Amygdala (tissue), 56 donors: ENCODE measurements at regions not wholly inside any gene's neighbourhood (a gene's known extent, or its start where the extent isn't known, plus 50 kb on each side); places are given as distances from the start of the nearest gene placed in this dataset.

Source experiments
- DNase-seq, 56 donors: peaks; one replicate each; lab custom pipeline; 2025; lab: John Stamatoyannopoulos, UW

- DNase-seq: no peak
Measured at GRCh38 chr1:181412746-181413145, 70.6 kb upstream of the CACNA1E start.

- DNase-seq: no peak
Measured at GRCh38 chr1:181413195-181413815, 70.0 kb upstream of the CACNA1E start.

- DNase-seq: no peak
Measured at GRCh38 chr1:181413836-181414235, 69.5 kb upstream of the CACNA1E start.

- DNase-seq: no peak
Measured at GRCh38 chr1:181416268-181416860, 67.0 kb upstream of the CACNA1E start.

- no peak for DNase-seq
Measured at GRCh38 chr1:181417915-181418314, 65.4 kb upstream of the CACNA1E start.

GRCh38 chr1:181423301-181423918, 59.9 kb upstream of the CACNA1E start:
- peak in 38 of 56 donors; percentile 1 to 74 (median 33) for DNase-seq

- peak in 51 of 56 donors; percentile 6 to 92 (median 50) for DNase-seq
Measured at GRCh38 chr1:181424786-181425403, 58.4 kb upstream of the CACNA1E start.

- DNase-seq: no peak
Measured at GRCh38 chr1:181425566-181425965, 57.8 kb upstream of the CACNA1E start.

- no peak for DNase-seq
Measured at GRCh38 chr1:181429462-181429861, 53.9 kb upstream of the CACNA1E start.

- peak in 34 of 56 donors; percentile 4 to 65 (median 22) for DNase-seq
Measured at GRCh38 chr1:181430015-181430885, 53.1 kb upstream of the CACNA1E start.
